ENCODE measurements at regions not wholly inside any gene's neighbourhood (a gene's known extent, or its start where the extent isn't known, plus 50 kb on each side); places are given as distances from the start of the nearest gene placed in this dataset.

GRCh38 chr4:121256887-121257466 is 92.9 kb upstream of the TNIP3 start:
- H3K36me3 ChIP-seq (ENCODE audit: control insufficient read depth in 4 of 4, insufficient read depth in 3 of 4, low read depth in 1 of 4, low read length in 3 of 4) = no peaks in the 10 kb centered on the region
- no peaks in the 10 kb centered on the region for H3K9me3 ChIP-seq (ENCODE audit: control insufficient read depth in 4 of 4, low read length in 3 of 4)
- no peak overlapping the region for H3K9ac ChIP-seq (ENCODE audit: low read depth in 1 of 2, low read length in 2 of 2)
- no peak for DNase-seq (ENCODE audit: low spot score)
- TF ChIP-seq YY1 (IDR thresholded peaks at IDR 0.05) = no peak
- no peak for TF ChIP-seq HNF4G (IDR thresholded peaks at IDR 0.05)
- no peak for TF ChIP-seq RAD21 (IDR thresholded peaks at IDR 0.05)
- TF ChIP-seq FOXA2 (IDR thresholded peaks at IDR 0.05) = no peak
- TF ChIP-seq, protein P1, sequence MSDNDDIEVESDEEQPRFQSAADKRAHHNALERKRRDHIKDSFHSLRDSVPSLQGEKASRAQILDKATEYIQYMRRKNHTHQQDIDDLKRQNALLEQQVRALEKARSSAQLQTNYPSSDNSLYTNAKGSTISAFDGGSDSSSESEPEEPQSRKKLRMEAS (IDR thresholded peaks at IDR 0.05) = no peak
- no peak for TF ChIP-seq FOXA1 (IDR thresholded peaks at IDR 0.05)
- TF ChIP-seq EGR1 (IDR thresholded peaks at IDR 0.05; ENCODE audit: low read depth in 2 of 2) = no peak
- TF ChIP-seq HNF4A (conservative IDR thresholded peaks at IDR 0.05) = no peak
- TF ChIP-seq TAF1 (conservative IDR thresholded peaks at IDR 0.05) = no peak
- TF ChIP-seq SP1 (IDR thresholded peaks at IDR 0.05) = no peak
- TF ChIP-seq, protein P2, sequence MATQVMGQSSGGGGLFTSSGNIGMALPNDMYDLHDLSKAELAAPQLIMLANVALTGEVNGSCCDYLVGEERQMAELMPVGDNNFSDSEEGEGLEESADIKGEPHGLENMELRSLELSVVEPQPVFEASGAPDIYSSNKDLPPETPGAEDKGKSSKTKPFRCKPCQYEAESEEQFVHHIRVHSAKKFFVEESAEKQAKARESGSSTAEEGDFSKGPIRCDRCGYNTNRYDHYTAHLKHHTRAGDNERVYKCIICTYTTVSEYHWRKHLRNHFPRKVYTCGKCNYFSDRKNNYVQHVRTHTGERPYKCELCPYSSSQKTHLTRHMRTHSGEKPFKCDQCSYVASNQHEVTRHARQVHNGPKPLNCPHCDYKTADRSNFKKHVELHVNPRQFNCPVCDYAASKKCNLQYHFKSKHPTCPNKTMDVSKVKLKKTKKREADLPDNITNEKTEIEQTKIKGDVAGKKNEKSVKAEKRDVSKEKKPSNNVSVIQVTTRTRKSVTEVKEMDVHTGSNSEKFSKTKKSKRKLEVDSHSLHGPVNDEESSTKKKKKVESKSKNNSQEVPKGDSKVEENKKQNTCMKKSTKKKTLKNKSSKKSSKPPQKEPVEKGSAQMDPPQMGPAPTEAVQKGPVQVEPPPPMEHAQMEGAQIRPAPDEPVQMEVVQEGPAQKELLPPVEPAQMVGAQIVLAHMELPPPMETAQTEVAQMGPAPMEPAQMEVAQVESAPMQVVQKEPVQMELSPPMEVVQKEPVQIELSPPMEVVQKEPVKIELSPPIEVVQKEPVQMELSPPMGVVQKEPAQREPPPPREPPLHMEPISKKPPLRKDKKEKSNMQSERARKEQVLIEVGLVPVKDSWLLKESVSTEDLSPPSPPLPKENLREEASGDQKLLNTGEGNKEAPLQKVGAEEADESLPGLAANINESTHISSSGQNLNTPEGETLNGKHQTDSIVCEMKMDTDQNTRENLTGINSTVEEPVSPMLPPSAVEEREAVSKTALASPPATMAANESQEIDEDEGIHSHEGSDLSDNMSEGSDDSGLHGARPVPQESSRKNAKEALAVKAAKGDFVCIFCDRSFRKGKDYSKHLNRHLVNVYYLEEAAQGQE (IDR thresholded peaks at IDR 0.05) = no peak
- TF ChIP-seq ZBTB33 (IDR thresholded peaks at IDR 0.05) = no peak
- no peak for TF ChIP-seq NR2F2 (IDR thresholded peaks at IDR 0.05)
- TF ChIP-seq, protein P3, sequence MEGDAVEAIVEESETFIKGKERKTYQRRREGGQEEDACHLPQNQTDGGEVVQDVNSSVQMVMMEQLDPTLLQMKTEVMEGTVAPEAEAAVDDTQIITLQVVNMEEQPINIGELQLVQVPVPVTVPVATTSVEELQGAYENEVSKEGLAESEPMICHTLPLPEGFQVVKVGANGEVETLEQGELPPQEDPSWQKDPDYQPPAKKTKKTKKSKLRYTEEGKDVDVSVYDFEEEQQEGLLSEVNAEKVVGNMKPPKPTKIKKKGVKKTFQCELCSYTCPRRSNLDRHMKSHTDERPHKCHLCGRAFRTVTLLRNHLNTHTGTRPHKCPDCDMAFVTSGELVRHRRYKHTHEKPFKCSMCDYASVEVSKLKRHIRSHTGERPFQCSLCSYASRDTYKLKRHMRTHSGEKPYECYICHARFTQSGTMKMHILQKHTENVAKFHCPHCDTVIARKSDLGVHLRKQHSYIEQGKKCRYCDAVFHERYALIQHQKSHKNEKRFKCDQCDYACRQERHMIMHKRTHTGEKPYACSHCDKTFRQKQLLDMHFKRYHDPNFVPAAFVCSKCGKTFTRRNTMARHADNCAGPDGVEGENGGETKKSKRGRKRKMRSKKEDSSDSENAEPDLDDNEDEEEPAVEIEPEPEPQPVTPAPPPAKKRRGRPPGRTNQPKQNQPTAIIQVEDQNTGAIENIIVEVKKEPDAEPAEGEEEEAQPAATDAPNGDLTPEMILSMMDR (IDR thresholded peaks at IDR 0.05; ENCODE audit: low read depth, low read length, missing input control) = no peak
- no peak for TF ChIP-seq ATF3 (IDR thresholded peaks at IDR 0.05)
- no peak for TF ChIP-seq JUND (IDR thresholded peaks at IDR 0.05)
- no peak for TF ChIP-seq GABPA (IDR thresholded peaks at IDR 0.05 in 1 of 2, conservative IDR thresholded peaks at IDR 0.05 in 1 of 2)
- no peak for TF ChIP-seq RXRA (IDR thresholded peaks at IDR 0.05)
- WGBS = 77% methylated on average over 3 of the region's 3 CpGs
- H3K27me3 ChIP-seq (ENCODE audit: control insufficient read depth in 4 of 4, insufficient read depth in 4 of 4, low read length in 3 of 4) = no peaks in the 10 kb centered on the region
- no peak overlapping the region for H3K4me3 ChIP-seq (ENCODE audit: low read depth in 1 of 3, low read length in 3 of 3)
- no peak overlapping the region for H3K27ac ChIP-seq (ENCODE audit: low read depth in 1 of 2, low read length in 2 of 2)
- no peaks in the 10 kb centered on the region for H3K4me1 ChIP-seq (ENCODE audit: control insufficient read depth in 4 of 4, insufficient read depth in 4 of 4, low read length in 3 of 4)
